Keratinocyte (primary cell): ENCODE measurements at regions not wholly inside any gene's neighbourhood (a gene's known extent, or its start where the extent isn't known, plus 50 kb on each side); places are given as distances from the start of the nearest gene placed in this dataset.

Experiments
- CTCF ChIP-seq, 3 experiments: IDR thresholded peaks in 1 of 3; conservative IDR thresholded peaks in 1 of 3; optimal IDR thresholded peaks in 1 of 3; 2 replicates in 2 of 3; 3 replicates in 1 of 3; pipeline versions ENCODE3 to v1.5.1; 2011; ENCODE audit warnings: low read length in 3 of 3, mild to moderate bottlenecking in 3 of 3, moderate library complexity in 2 of 3, control low read depth in 1 of 3, inconsistent platforms in 1 of 3; ENCODE audit not compliant: insufficient read depth in 2 of 3; ENCODE audit errors: extremely low read depth in 1 of 3
- EZH2 ChIP-seq: IDR thresholded peaks from one replicate; pipeline ENCODE4 v1.6.1; 2012; ENCODE audit warnings: inconsistent platforms, mild to moderate bottlenecking, low read length, moderate library complexity

GRCh38 chr10:78596556-78596955, 472.2 kb upstream of the ZMIZ1 start:
- TF ChIP-seq CTCF (optimal IDR thresholded peaks at IDR 0.05 in 1 of 3, IDR thresholded peaks at IDR 0.05 in 1 of 3, conservative IDR thresholded peaks at IDR 0.05 in 1 of 3; ENCODE audit: extremely low read depth in 1 of 3, insufficient read depth in 2 of 3, low read length in 3 of 3) (no peak), EZH2 (no peak)
